HL-60 (cell line): ENCODE measurements at regions not wholly inside any gene's neighbourhood (a gene's known extent, or its start where the extent isn't known, plus 50 kb on each side); places are given as distances from the start of the nearest gene placed in this dataset.
"Not testable (repeated sequence)": the region's sequence is repeated elsewhere in the genome, so short reads cannot be mapped to it uniquely, and the experiment has no call there.

Experiments
- DNase-seq, 2 experiments: peaks; one replicate each; pipeline ENCODE4 v3.0.0-alpha.2; 2010 to 2020; ENCODE audit warnings: low read depth in 1 of 2, low spot score in 1 of 2
- H3K27ac ChIP-seq: fragments of 250-450 bp; sonication (Bioruptor Pico); replicated peaks from 2 replicates; pipeline ENCODE4 v1.5.1; 2020; ENCODE audit warnings: mild to moderate bottlenecking, moderate library complexity
- H3K27me3 ChIP-seq: fragments of 250-450 bp; sonication (Bioruptor Pico); 2 replicates; pipeline ENCODE4 v1.5.1; 2021; ENCODE audit warnings: mild to moderate bottlenecking, moderate library complexity; ENCODE audit not compliant: insufficient read depth, poor library complexity, severe bottlenecking
- H3K4me3 ChIP-seq: replicated peaks from 2 replicates; pipeline ENCODE4 v1.5.1; 2011; ENCODE audit warnings: mild to moderate bottlenecking, control low read depth, low read length; ENCODE audit not compliant: insufficient read depth
- GABPA ChIP-seq: IDR thresholded peaks from 2 replicates; pipeline ENCODE4 v1.6.1; 2012; ENCODE audit warnings: low read depth
- POLR2AphosphoS5 ChIP-seq: IDR thresholded peaks from 2 replicates; pipeline ENCODE4 v1.6.1; 2012; ENCODE audit warnings: low read depth
- SPI1 ChIP-seq: IDR thresholded peaks from 2 replicates; pipeline ENCODE4 v1.6.1; 2012; ENCODE audit warnings: low read depth, mild to moderate bottlenecking, borderline replicate concordance
- TF ChIP-seq, protein P1 (sequence below): IDR thresholded peaks from one replicate; pipeline ENCODE4 v1.5.1; 2011; ENCODE audit warnings: low read length, control low read depth, inconsistent platforms; ENCODE audit not compliant: insufficient read depth
- TF ChIP-seq, protein P2 (sequence below): IDR thresholded peaks from 2 replicates; pipeline ENCODE4 v1.6.1; 2012; ENCODE audit warnings: low read depth; ENCODE audit not compliant: insufficient replicate concordance

DNA sequence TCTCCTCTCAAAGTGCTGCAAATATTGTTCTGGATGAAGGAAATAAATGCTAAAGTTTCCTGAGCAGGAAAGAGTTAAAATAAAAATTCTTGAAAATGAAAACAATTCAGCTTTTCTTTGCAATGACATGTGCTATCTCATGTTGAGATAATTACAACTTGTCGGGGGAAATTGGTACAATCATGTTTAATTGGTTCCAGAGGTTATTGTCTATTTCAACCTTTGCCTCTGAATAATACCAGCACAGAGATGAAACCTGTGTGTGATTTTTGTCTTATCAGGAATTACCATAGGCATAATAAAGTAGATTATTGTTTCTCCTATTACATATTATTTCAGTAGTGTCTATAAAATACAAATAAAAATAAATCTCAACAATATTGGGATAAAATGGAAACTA, 305.0 kb downstream of the XPNPEP1 start:
- H3K27me3 ChIP-seq = no peaks in the 10 kb centered on the region
- no peak overlapping the region for H3K4me3 ChIP-seq
- TF ChIP-seq POLR2AphosphoS5 (no peak), GABPA (no peak), SPI1 (no peak)
- TF ChIP-seq, protein P1, sequence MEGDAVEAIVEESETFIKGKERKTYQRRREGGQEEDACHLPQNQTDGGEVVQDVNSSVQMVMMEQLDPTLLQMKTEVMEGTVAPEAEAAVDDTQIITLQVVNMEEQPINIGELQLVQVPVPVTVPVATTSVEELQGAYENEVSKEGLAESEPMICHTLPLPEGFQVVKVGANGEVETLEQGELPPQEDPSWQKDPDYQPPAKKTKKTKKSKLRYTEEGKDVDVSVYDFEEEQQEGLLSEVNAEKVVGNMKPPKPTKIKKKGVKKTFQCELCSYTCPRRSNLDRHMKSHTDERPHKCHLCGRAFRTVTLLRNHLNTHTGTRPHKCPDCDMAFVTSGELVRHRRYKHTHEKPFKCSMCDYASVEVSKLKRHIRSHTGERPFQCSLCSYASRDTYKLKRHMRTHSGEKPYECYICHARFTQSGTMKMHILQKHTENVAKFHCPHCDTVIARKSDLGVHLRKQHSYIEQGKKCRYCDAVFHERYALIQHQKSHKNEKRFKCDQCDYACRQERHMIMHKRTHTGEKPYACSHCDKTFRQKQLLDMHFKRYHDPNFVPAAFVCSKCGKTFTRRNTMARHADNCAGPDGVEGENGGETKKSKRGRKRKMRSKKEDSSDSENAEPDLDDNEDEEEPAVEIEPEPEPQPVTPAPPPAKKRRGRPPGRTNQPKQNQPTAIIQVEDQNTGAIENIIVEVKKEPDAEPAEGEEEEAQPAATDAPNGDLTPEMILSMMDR = no peak
- TF ChIP-seq, protein P2, sequence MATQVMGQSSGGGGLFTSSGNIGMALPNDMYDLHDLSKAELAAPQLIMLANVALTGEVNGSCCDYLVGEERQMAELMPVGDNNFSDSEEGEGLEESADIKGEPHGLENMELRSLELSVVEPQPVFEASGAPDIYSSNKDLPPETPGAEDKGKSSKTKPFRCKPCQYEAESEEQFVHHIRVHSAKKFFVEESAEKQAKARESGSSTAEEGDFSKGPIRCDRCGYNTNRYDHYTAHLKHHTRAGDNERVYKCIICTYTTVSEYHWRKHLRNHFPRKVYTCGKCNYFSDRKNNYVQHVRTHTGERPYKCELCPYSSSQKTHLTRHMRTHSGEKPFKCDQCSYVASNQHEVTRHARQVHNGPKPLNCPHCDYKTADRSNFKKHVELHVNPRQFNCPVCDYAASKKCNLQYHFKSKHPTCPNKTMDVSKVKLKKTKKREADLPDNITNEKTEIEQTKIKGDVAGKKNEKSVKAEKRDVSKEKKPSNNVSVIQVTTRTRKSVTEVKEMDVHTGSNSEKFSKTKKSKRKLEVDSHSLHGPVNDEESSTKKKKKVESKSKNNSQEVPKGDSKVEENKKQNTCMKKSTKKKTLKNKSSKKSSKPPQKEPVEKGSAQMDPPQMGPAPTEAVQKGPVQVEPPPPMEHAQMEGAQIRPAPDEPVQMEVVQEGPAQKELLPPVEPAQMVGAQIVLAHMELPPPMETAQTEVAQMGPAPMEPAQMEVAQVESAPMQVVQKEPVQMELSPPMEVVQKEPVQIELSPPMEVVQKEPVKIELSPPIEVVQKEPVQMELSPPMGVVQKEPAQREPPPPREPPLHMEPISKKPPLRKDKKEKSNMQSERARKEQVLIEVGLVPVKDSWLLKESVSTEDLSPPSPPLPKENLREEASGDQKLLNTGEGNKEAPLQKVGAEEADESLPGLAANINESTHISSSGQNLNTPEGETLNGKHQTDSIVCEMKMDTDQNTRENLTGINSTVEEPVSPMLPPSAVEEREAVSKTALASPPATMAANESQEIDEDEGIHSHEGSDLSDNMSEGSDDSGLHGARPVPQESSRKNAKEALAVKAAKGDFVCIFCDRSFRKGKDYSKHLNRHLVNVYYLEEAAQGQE = no peak
- no peak overlapping the region for H3K27ac ChIP-seq
- no peak for DNase-seq

DNA sequence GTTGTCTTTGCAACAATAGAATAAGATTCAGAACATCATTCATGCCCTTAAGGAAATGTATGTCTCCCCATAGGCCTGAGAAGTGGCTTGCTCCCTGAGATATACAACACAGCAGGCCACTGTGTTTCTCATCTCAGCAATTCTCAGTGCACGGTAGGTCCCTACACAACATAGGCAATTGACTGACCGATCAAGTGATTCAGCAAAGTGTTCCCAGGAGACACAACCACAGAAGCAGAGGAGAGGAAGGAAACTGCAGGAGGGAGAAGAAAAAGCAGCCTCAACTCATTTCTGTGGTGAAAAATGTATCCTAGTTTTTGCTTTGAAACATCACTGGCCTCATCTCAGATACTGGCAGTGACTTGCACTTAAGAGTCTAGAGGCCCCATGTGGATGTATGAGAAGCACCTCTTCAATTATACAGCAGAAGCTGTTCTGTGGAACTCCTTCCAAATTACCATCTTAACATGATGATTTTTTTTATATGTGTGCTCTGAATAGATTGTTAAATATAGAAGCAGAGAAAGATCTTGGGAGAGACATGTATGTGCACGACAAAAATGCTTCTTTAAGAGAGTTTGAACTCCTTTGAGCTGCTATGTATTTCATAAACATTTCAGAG, 306.8 kb downstream of the XPNPEP1 start:
- Histone ChIP-seq H3K4me3 (no peak overlapping the region), H3K27me3 (no peaks in the 10 kb centered on the region), H3K27ac (no peak overlapping the region)
- TF ChIP-seq SPI1 (no peak), POLR2AphosphoS5 (no peak)
- TF ChIP-seq, protein P2 = no peak
- DNase-seq = no peak

DNA sequence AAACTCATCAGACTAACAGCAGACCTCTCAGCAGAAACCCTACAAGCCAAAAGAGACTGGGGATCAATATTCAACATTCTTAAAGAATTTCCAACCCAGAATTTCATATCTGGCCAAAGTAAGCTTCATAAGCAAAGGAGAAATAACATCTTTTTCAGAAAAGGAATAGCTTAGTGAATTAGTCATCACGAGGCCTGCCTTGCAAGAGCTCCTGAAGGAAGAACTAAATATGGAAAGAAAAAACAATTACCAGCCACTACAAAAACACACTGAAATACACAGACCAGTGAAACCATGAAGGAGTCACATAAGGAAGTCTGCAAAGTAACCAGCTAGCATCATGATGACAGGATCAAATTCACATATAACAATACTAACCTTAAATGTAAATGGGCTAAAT, 328.0 kb downstream of the XPNPEP1 start:
- not testable (repeated sequence) for H3K27me3 ChIP-seq, H3K27ac ChIP-seq, DNase-seq, H3K4me3 ChIP-seq

DNA sequence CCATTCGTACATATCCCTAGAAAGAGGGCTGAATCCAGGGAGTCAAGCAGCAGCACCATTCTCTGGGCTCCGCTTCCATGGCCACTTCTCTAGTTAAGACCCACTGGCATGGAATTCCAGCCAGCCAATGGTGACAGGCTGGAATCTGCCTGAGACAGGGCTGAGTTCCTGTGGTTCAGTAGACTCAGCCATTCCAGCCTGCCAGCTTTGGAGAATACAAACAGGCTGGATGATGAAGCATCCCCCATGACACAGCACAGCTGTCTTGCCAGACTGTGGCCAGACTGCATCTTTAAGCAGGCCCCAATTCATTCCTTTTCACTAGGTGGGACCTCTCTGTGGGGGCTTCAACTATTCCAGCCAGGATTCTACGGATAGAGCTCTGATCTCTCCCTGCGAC, 329.6 kb downstream of the XPNPEP1 start:
- Histone ChIP-seq H3K4me3 (no peak overlapping the region), H3K27ac (no peak overlapping the region), H3K27me3 (no peaks in the 10 kb centered on the region)
- DNase-seq = no peak
- TF ChIP-seq GABPA = no peak
- TF ChIP-seq, protein P2 = no peak
- no peak for TF ChIP-seq SPI1
- TF ChIP-seq POLR2AphosphoS5 = no peak
- TF ChIP-seq, protein P1 = no peak
